ENCODE measurements at regions not wholly inside any gene's neighbourhood (a gene's known extent, or its start where the extent isn't known, plus 50 kb on each side); places are given as distances from the start of the nearest gene placed in this dataset.

- no peaks in the 10 kb centered on the region for H4K20me1 ChIP-seq
- no peak overlapping the region for H3K4me2 ChIP-seq
- no peak overlapping the region for H3K9ac ChIP-seq
- H3K4me3 ChIP-seq, result no peak overlapping the region
- H3K27me3 ChIP-seq, result no peaks in the 10 kb centered on the region
- H3K9me3 ChIP-seq (replicated peaks in 1 of 11), result peaks cover 8 to 29% (median 18%) of the 10 kb centered on the region in 11 experiments; a peak in 17 of 22 replicates
- TF ChIP-seq Cebpa-rat (IDR thresholded peaks at IDR 0.05), result no peak
- H3K27ac ChIP-seq, result no peak overlapping the region
- H3K36me3 ChIP-seq, result no peaks in the 10 kb centered on the region
- peaks cover 0 to 3% (median 0%) of the 10 kb centered on the region in 10 experiments; a peak in 4 of 20 replicates for H3K4me1 ChIP-seq
Measured at GRCh38 chr10:2858452-2858851, 208.9 kb upstream of the PFKP start.

GRCh38 chr10:2856598-2856997 is 210.8 kb upstream of the PFKP start:
- Histone ChIP-seq H3K4me3 (no peak overlapping the region), H3K27ac (no peak overlapping the region), H3K4me1 (no peaks in the 10 kb centered on the region)

GRCh38 chr10:2852574-2853323 is 214.6 kb upstream of the PFKP start:
- no peaks in the 10 kb centered on the region for H3K36me3 ChIP-seq
- no peaks in the 10 kb centered on the region for H4K20me1 ChIP-seq
- H3K4me3 ChIP-seq, result no peak overlapping the region
- no peaks in the 10 kb centered on the region; a peak in 1 of 22 replicates for H3K9me3 ChIP-seq (replicated peaks in 1 of 11)
- H3K4me2 ChIP-seq, result no peak overlapping the region
- no peak overlapping the region for H3K27ac ChIP-seq
- no peaks in the 10 kb centered on the region for H3K27me3 ChIP-seq
- H3K4me1 ChIP-seq, result no peaks in the 10 kb centered on the region
- no peak overlapping the region for H3K9ac ChIP-seq
- TF ChIP-seq Cebpa-rat (IDR thresholded peaks at IDR 0.05), result no peak

More at GRCh38 chr10:2856598-2856997, 210.8 kb upstream of the PFKP start:
- no peak overlapping the region for H3K4me2 ChIP-seq
- H3K36me3 ChIP-seq, result no peaks in the 10 kb centered on the region
- no peaks in the 10 kb centered on the region for H4K20me1 ChIP-seq
- H3K27me3 ChIP-seq, result no peaks in the 10 kb centered on the region
- no peak for TF ChIP-seq Cebpa-rat (IDR thresholded peaks at IDR 0.05)
- H3K9ac ChIP-seq, result no peak overlapping the region
- peaks cover 8 to 29% (median 18%) of the 10 kb centered on the region in 11 experiments; a peak in 17 of 22 replicates for H3K9me3 ChIP-seq (replicated peaks in 1 of 11)

GRCh38 chr10:2851566-2851965 is 215.8 kb upstream of the PFKP start:
- Histone ChIP-seq H3K36me3 (no peaks in the 10 kb centered on the region), H3K4me1 (no peaks in the 10 kb centered on the region), H3K27ac (no peak overlapping the region), H3K27me3 (no peaks in the 10 kb centered on the region), H3K9ac (no peak overlapping the region), H3K4me3 (no peak overlapping the region), H4K20me1 (no peaks in the 10 kb centered on the region), H3K4me2 (no peak overlapping the region), H3K9me3 (replicated peaks in 1 of 11) (no peaks in the 10 kb centered on the region)
- TF ChIP-seq Cebpa-rat (IDR thresholded peaks at IDR 0.05), result no peak

GRCh38 chr10:2850202-2850601 is 217.1 kb upstream of the PFKP start:
- H3K4me2 ChIP-seq, result no peak overlapping the region
- H3K27me3 ChIP-seq, result no peaks in the 10 kb centered on the region
- no peak overlapping the region for H3K27ac ChIP-seq
- no peak overlapping the region for H3K4me3 ChIP-seq
- no peak for TF ChIP-seq Cebpa-rat (IDR thresholded peaks at IDR 0.05)
- no peaks in the 10 kb centered on the region for H3K4me1 ChIP-seq
- H3K9me3 ChIP-seq (replicated peaks in 1 of 11), result no peaks in the 10 kb centered on the region
- no peaks in the 10 kb centered on the region for H3K36me3 ChIP-seq
- no peaks in the 10 kb centered on the region for H4K20me1 ChIP-seq
- H3K9ac ChIP-seq, result no peak overlapping the region

- Histone ChIP-seq H3K9ac (no peak overlapping the region), H3K4me2 (no peak overlapping the region), H3K4me3 (no peak overlapping the region), H3K4me1 (no peaks in the 10 kb centered on the region), H3K27me3 (no peaks in the 10 kb centered on the region), H4K20me1 (no peaks in the 10 kb centered on the region), H3K36me3 (no peaks in the 10 kb centered on the region), H3K27ac (no peak overlapping the region), H3K9me3 (replicated peaks in 1 of 11) (peaks cover 0 to 10% (median 0%) of the 10 kb centered on the region in 11 experiments; a peak in 2 of 22 replicates)
- TF ChIP-seq Cebpa-rat (IDR thresholded peaks at IDR 0.05), result no peak
Measured at GRCh38 chr10:2844925-2845324, 222.4 kb upstream of the PFKP start.

GRCh38 chr10:2839081-2839725 is 228.1 kb upstream of the PFKP start:
- Histone ChIP-seq H3K36me3 (no peaks in the 10 kb centered on the region), H3K4me3 (no peak overlapping the region), H3K27ac (no peak overlapping the region), H3K9me3 (replicated peaks in 1 of 11) (peaks cover 0 to 10% (median 0%) of the 10 kb centered on the region in 11 experiments; a peak in 2 of 22 replicates), H4K20me1 (no peaks in the 10 kb centered on the region), H3K27me3 (no peaks in the 10 kb centered on the region), H3K4me1 (no peaks in the 10 kb centered on the region), H3K9ac (no peak overlapping the region), H3K4me2 (no peak overlapping the region)
- TF ChIP-seq Cebpa-rat (IDR thresholded peaks at IDR 0.05), result no peak

- no peak overlapping the region for H3K27ac ChIP-seq
- H3K36me3 ChIP-seq, result no peaks in the 10 kb centered on the region
- no peak overlapping the region for H3K9ac ChIP-seq
- H3K4me3 ChIP-seq, result no peak overlapping the region
- TF ChIP-seq Cebpa-rat (IDR thresholded peaks at IDR 0.05), result no peak
- no peaks in the 10 kb centered on the region for H3K4me1 ChIP-seq
- H3K27me3 ChIP-seq, result no peaks in the 10 kb centered on the region
- H4K20me1 ChIP-seq, result no peaks in the 10 kb centered on the region
- no peak overlapping the region for H3K4me2 ChIP-seq
- H3K9me3 ChIP-seq (replicated peaks in 1 of 11), result peaks cover 0 to 10% (median 0%) of the 10 kb centered on the region in 11 experiments; a peak in 2 of 22 replicates
Measured at GRCh38 chr10:2837674-2838073, 229.7 kb upstream of the PFKP start.

- Histone ChIP-seq H3K4me1 (no peaks in the 10 kb centered on the region), H3K36me3 (no peaks in the 10 kb centered on the region), H3K27ac (no peak overlapping the region), H3K9me3 (replicated peaks in 1 of 11) (peaks cover 0 to 10% (median 0%) of the 10 kb centered on the region in 11 experiments; a peak in 2 of 22 replicates), H3K9ac (no peak overlapping the region), H3K4me3 (no peak overlapping the region), H3K27me3 (no peaks in the 10 kb centered on the region), H3K4me2 (no peak overlapping the region), H4K20me1 (no peaks in the 10 kb centered on the region)
- no peak for TF ChIP-seq Cebpa-rat (IDR thresholded peaks at IDR 0.05)
Measured at GRCh38 chr10:2836921-2837662, 230.3 kb upstream of the PFKP start.

All from BLaER1 treated with 17β-estradiol and CSF1 and Interleukin-3, amounts not matched to agents 10 nM and 100 nM (cell line).